Central memory CD4-positive, alpha-beta T cell (primary cell): ENCODE measurements at regions not wholly inside any gene's neighbourhood (a gene's known extent, or its start where the extent isn't known, plus 50 kb on each side); places are given as distances from the start of the nearest gene placed in this dataset.

Experiments used
- DNase-seq: peaks from one replicate; pipeline ENCODE4 v3.0.0; 2022

DNA sequence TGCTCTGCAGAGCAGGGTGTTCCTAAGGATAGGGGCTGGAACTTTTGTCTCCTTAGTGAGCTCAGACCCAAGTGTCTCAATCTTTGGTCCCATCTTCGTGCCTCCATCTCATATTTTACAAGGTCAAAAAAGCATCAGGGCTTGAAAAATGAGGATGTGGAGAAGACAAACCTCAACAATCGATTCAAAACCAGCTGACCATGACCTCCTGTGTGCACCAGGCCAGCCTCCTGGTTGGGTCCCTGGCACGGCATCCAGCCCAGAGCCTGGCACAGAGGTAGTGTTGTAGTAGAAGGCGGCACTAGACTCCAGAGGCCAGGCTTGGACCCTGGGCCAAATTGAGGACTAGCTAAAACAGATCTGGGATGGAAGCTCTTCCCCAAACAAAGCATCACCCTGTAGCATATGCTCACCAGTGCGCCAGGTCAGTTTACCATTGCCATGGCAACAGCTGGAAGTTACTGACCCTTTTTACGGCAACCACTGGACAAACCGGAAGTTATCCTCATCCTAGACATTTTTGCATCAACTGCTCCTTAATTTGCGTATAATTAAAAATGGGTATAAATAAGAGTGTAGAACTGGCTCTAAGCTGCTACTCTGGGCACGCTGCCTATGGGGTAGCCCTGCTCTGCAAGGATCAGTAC lies 69.3 kb upstream of the BLCAP start:
- DNase-seq, result no peak

DNA sequence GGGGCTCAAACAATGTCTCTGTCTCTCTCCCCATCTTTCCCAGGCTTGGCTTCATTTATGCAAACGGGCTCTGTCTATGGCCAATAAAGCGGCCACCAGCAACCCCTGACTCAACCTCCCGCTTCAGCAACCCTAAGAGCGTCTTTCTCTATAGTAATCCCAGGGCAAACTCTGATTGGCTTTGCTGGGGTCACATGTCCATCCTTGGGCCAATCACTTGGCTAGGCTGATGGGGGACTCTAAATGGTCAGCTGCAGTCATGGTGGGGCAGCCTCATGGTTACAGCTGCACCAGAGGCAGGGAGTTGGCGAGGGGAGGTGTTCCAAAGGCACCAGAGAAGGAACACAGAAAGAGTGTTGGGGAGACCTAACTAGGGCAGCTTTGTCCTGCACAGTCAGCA lies 68.5 kb upstream of the BLCAP start:
- DNase-seq, result no peak

DNA sequence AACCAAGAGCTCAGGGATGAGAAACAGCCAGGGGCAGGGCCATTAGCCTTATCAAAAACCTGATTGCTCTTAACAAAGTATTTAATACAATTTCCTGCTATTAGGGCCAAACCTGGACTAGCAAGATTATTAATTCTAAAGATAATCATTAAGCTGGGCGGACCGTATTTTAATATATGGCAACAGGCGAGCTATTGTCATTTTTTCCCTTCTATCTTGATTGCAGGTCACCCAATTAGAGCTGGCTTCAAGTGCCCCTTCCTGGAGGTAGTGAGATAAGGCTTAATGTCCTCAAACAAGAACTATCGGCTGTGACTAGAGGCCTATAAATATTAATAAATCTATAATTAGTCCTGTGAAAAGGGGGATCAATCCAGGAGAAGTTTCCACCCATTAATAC lies 66.0 kb upstream of the BLCAP start:
- DNase-seq, result no peak

DNA sequence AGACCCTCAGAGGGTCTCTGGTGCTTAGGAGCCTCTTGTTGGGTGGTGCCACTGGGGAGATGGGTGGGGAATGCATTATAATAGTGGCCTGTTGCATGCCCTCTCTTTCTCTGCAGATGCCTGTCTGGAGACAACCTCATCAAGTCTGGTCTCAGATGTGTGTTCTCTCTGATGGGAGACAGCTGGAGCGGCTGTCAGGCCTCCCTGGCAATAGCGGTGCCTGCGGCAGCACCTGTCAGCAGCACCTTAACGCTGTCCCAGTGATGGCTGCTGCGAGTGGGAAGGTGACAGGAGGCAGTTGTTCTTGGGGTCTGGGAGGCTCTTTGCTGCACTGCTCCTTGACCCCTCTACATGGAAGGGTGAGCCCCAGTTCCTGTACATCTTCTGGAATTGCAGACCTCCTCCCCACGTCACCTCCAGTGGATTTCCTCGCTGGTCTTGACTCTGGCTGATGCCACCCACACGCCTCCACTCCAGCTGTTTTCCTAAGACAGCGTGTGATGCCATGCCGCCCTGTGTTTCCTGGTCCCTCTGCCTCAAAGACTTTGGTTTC lies 63.3 kb upstream of the BLCAP start:
- DNase-seq, result no peak

DNA sequence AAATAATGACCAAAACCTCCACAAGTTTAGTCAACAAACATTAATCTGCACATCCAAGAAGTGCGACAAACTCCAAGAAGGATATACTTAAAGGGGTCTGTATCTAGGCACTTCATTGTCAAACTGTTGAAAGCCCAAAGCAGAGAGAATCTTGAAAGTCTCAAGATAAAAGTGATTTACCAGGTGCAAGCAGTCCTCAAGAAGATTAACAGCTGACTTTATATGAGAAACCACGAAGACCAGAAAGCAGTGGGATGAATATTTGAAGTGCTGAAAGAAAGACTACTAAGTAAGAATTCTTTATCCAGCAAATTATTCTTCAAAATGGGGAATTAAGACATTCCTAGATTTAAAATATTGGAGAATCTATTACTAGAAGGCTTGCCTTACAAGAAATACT lies 58.4 kb upstream of the BLCAP start:
- DNase-seq, result no peak

DNA sequence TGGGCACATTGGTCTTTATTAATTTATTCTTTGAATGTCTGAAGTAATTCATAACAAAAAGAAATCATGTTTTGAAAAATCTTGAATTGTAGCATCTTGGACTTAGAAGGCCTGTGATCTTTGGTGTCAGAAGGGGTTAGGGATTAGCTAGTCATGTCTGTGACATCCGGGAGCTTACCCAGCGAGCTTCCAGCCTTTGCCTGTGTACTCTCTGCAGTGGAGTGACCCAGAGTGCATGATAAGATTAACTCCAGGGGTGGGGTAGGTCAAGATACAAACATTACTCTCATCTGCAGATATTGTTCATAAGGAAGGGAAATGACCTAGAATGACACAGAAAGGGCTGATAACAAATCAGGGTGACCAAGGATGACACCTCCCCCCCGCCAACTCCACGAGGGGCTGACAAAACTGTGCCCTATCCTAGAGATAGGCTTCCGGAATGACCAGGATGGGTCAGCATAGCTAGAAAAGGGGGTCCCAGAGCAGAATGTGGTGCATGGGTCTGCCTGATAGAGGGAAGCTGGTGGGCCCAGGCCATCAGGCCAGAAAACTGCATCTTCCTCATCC lies 56.6 kb upstream of the BLCAP start:
- DNase-seq, result no peak

DNA sequence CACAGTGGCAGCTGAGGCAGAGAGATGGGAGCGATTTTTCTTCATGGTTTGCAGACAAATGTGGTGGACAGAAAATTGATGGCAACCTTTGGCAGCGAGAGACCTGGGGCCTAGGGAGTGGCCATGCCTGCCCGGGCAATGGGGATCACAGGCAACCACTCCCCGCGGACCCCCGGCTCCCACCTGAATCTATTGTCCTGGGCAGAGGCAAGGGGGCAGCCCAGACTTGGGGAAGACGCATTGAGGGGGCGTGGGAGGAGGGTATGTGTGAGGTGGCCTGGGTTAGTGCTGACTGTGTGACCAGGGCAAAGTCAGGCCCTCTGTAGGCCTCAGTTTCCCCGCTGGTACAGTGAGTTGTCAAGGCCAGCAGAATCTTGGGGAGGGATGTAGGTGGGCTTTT lies 53.6 kb upstream of the BLCAP start:
- DNase-seq, result no peak

DNA sequence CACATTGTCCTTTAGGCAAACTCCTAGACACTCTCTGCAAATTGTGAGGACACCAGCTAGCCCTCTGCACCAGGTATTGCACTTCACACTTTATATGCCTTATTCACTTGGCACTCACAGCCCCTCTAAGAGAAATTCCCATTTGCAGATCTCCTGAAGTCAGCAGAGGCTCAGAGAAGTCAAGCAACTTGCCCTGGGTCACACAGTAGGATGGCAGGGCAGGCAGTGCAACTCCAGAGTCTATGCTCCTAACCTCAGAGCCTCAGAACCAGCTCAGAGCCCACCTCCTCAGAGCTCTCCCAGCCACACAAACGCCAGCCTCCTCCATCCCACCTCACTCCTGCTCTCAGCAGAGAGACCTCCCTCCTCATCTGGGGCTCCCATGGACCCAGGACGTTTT lies 52.4 kb upstream of the BLCAP start:
- DNase-seq, result no peak

DNA sequence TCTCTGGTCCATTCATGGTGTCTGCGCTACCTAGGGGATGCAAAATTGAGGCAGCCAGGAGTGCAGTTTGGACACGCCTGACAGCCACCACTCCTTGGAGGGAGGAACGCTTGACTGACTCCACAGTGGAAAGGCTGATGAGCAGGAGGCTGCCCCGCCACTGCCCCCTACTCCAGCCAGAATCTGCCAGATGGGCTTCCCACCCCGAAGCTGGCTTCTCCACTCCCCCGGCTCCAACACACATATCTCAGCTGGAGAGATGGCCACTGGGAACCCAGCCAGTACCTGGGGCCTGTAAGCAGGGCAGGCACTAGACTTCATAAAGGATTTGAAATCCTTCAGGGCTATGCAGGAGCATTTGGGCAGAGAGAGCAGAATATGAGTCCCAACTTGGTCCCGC lies 51.4 kb upstream of the BLCAP start:
- no peak for DNase-seq

DNA sequence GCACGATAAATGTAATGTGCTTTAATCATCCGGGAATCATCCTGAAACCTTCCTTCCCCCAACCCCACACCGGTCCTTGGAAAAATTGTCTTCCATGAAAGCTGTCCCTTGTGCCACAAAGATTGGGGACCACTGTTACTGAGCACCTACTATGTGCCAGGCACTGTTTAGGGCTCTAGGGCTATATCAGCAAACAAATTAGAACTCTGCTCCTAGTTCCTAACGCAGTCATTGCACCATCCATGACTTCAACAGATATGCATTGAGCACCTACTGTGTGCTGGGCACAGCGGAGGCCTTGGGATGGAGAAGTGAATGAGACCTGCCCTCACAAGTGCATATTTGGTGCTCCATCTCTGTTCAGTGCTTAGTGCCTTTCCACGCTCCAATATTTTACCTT lies 50.3 kb upstream of the BLCAP start:
- DNase-seq, result no peak
